ENCODE measurements at regions not wholly inside any gene's neighbourhood (a gene's known extent, or its start where the extent isn't known, plus 50 kb on each side); places are given as distances from the start of the nearest gene placed in this dataset.
"Not testable (repeated sequence)": the region's sequence is repeated elsewhere in the genome, so short reads cannot be mapped to it uniquely, and the experiment has no call there.

GRCh38 chr5:14993459-14994133 lies 122.0 kb upstream of the ANKH start:
- TF ChIP-seq, protein P1, sequence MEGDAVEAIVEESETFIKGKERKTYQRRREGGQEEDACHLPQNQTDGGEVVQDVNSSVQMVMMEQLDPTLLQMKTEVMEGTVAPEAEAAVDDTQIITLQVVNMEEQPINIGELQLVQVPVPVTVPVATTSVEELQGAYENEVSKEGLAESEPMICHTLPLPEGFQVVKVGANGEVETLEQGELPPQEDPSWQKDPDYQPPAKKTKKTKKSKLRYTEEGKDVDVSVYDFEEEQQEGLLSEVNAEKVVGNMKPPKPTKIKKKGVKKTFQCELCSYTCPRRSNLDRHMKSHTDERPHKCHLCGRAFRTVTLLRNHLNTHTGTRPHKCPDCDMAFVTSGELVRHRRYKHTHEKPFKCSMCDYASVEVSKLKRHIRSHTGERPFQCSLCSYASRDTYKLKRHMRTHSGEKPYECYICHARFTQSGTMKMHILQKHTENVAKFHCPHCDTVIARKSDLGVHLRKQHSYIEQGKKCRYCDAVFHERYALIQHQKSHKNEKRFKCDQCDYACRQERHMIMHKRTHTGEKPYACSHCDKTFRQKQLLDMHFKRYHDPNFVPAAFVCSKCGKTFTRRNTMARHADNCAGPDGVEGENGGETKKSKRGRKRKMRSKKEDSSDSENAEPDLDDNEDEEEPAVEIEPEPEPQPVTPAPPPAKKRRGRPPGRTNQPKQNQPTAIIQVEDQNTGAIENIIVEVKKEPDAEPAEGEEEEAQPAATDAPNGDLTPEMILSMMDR (IDR thresholded peaks at IDR 0.05; ENCODE audit: low read depth, low read length, poor library complexity, severe bottlenecking): not testable (repeated sequence)
- not testable (repeated sequence) for TF ChIP-seq EZH2phosphoT487 (IDR thresholded peaks at IDR 0.05; ENCODE audit: borderline replicate concordance, low read length)

All from DOHH2 (cell line).